Testis (tissue), 2 donors: ENCODE measurements at regions not wholly inside any gene's neighbourhood (a gene's known extent, or its start where the extent isn't known, plus 50 kb on each side); places are given as distances from the start of the nearest gene placed in this dataset.

ENCODE experiments used
- CTCF ChIP-seq, 3 experiments: fragments of 450-650 bp in 2 of 3; fragments of 200-600 bp in 1 of 3; sonication (generic) in 1 of 3; IDR thresholded peaks; one replicate each; pipeline ENCODE4 v1.5.1; 2016 to 2019; ENCODE audit warnings: antibody characterized with exemption in 3 of 3, mild to moderate bottlenecking in 2 of 3, moderate library complexity in 1 of 3
- POLR2A ChIP-seq: fragments of 450-650 bp; IDR thresholded peaks from one replicate; pipeline ENCODE4 v1.6.1; 2017; ENCODE audit warnings: antibody characterized with exemption, mild to moderate bottlenecking, moderate library complexity

- TF ChIP-seq POLR2A (no peak), CTCF (IDR thresholded peaks at IDR 0.05) (no peak)
Measured at GRCh38 chr2:198254536-198255090, 450.2 kb downstream of the PLCL1 start.
